WI38 (cell line): ENCODE measurements at regions not wholly inside any gene's neighbourhood (a gene's known extent, or its start where the extent isn't known, plus 50 kb on each side); places are given as distances from the start of the nearest gene placed in this dataset.

Source experiments
- H3K4me3 ChIP-seq: 2 replicates; pipeline ENCODE4 v1.5.1; 2011; ENCODE audit warnings: low read depth, mild to moderate bottlenecking, control low read depth, low read length
- CTCF ChIP-seq: IDR thresholded peaks from 2 replicates; pipeline ENCODE4 v1.5.1; 2012; ENCODE audit warnings: low read depth, mild to moderate bottlenecking, control low read depth, low read length

- no peak for TF ChIP-seq CTCF
These were observed 396.0 kb downstream of the FAT4 start for GRCh38 chr4:125710766-125711165.

GRCh38 chr4:125714049-125714448, 399.3 kb downstream of the FAT4 start:
- H3K4me3 ChIP-seq: no peak overlapping the region
- no peak for TF ChIP-seq CTCF

More at GRCh38 chr4:125710766-125711165, 396.0 kb downstream of the FAT4 start:
- H3K4me3 ChIP-seq: no peak overlapping the region

- H3K4me3 ChIP-seq: no peak overlapping the region
- no peak for TF ChIP-seq CTCF
These were observed 400.1 kb downstream of the FAT4 start for GRCh38 chr4:125714845-125715244.

DNA sequence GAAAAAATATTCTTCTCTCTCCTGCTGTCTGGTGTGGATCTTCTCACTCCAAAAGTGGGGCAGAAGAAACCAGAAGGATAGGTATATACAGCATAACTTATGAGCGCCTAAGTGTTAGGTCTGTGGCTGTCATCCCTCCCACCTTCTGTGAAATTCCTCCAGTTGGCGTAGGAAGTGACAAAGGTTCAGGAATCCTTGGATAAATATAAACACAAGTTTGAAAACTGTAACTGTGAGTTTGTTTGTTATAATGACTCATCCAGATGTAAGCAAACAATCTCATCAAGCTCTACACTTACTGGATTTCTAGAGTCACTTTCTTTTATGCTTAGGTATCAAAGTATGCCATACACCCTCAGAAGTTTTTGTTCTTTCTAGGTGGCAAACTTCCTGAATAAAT, 405.2 kb downstream of the FAT4 start:
- no peak for TF ChIP-seq CTCF
- H3K4me3 ChIP-seq: no peak overlapping the region

GRCh38 chr4:125722009-125722408, 407.3 kb downstream of the FAT4 start:
- H3K4me3 ChIP-seq: no peak overlapping the region
- no peak for TF ChIP-seq CTCF

DNA sequence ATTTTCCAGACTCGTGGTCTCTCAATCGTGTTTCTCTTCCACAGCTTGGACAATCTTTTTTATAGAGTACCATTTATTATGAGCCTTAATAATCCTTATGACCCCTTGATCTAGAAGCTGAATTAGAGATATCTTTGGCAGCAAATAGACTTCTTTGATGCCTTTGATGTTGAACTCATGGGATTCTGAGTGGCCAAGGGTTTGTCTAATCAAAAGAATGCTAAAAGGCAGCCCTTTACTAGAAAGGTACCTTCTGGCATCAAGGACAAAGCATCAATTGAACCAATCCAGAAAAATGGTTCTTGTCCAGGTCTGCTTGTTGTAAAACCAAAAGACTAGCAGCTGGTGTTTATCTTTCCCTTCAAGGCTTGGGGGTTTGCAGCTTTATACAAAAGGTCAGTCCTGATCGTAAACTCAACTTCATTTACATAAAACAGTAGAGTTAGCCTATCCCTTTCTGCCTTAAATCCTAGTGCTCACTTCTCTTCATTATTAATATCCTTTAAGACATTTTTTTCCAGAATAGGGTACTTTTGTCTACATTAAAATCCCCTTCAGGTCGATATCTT, 411.3 kb downstream of the FAT4 start:
- no peak overlapping the region for H3K4me3 ChIP-seq
- TF ChIP-seq CTCF: no peak

- no peak overlapping the region for H3K4me3 ChIP-seq
- TF ChIP-seq CTCF: no peak
These were observed 413.2 kb downstream of the FAT4 start for GRCh38 chr4:125727931-125728330.
